ENCODE measurements at regions not wholly inside any gene's neighbourhood (a gene's known extent, or its start where the extent isn't known, plus 50 kb on each side); places are given as distances from the start of the nearest gene placed in this dataset.

DNA sequence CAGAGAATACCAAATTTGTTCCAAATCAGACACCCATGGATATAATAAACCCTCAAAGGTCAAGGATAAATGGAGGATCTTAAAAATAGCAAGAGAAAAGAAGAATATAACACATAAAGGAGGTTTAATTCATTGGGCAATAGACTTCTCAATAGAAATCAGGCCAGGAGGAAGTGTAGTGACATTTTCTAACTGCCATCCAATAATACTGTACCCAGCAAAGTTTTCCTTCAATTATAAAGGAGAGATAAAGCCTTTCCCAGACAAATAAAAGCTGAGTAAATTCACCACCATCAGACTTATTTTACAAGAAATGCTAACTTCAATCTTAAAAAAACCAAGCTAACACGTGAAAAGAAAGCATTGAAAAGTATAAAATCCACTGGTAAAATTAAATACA lies 121.6 kb downstream of the MSTN start:
- no peak for TF ChIP-seq CTCF (conservative IDR thresholded peaks at IDR 0.05 in 1 of 2, IDR thresholded peaks at IDR 0.05 in 1 of 2; ENCODE audit: low read depth in 1 of 2, low read length in 2 of 2)
- no peak for TF ChIP-seq EZH2 (IDR thresholded peaks at IDR 0.05; ENCODE audit: low read length, missing control alignments)

All from fibroblast of lung (primary cell).